GM18868 (cell line): ENCODE measurements at regions not wholly inside any gene's neighbourhood (a gene's known extent, or its start where the extent isn't known, plus 50 kb on each side); places are given as distances from the start of the nearest gene placed in this dataset.
"Not testable (repeated sequence)": the region's sequence is repeated elsewhere in the genome, so short reads cannot be mapped to it uniquely, and the experiment has no call there.

Source experiments
- ATAC-seq: cut with Tn5 transposase; IDR thresholded peaks from one replicate; pipeline ENCODE4 v1.9.1; 2021; ENCODE audit warnings: mild to moderate bottlenecking, moderate library complexity; ENCODE audit not compliant: unreplicated experiment

- no peak for ATAC-seq
These were observed 109.1 kb upstream of the ANK2 start for GRCh38 chr4:112940336-112940735.

GRCh38 chr4:112942077-112942476, 107.4 kb upstream of the ANK2 start:
- ATAC-seq = no peak

GRCh38 chr4:112942997-112943396, 106.5 kb upstream of the ANK2 start:
- no peak for ATAC-seq

- no peak for ATAC-seq
These were observed 105.4 kb upstream of the ANK2 start for GRCh38 chr4:112944006-112944405.

GRCh38 chr4:112946127-112946526, 103.3 kb upstream of the ANK2 start:
- no peak for ATAC-seq

- no peak for ATAC-seq
These were observed 101.8 kb upstream of the ANK2 start for GRCh38 chr4:112947616-112948015.

- ATAC-seq = no peak
These were observed 97.8 kb upstream of the ANK2 start for GRCh38 chr4:112951362-112952312.

- ATAC-seq = no peak
These were observed 97.1 kb upstream of the ANK2 start for GRCh38 chr4:112952313-112952700.

GRCh38 chr4:112953262-112953661, 96.2 kb upstream of the ANK2 start:
- ATAC-seq = no peak

GRCh38 chr4:112954286-112954685, 95.2 kb upstream of the ANK2 start:
- no peak for ATAC-seq

GRCh38 chr4:112956484-112956896, 93.0 kb upstream of the ANK2 start:
- ATAC-seq = no peak

GRCh38 chr4:112957764-112958163, 91.7 kb upstream of the ANK2 start:
- not testable (repeated sequence) for ATAC-seq

GRCh38 chr4:112966701-112967488, 82.6 kb upstream of the ANK2 start:
- ATAC-seq = no peak

- ATAC-seq = no peak
These were observed 80.8 kb upstream of the ANK2 start for GRCh38 chr4:112968451-112969159.

- ATAC-seq = no peak
These were observed 78.5 kb upstream of the ANK2 start for GRCh38 chr4:112970903-112971302.

- no peak for ATAC-seq
These were observed 75.7 kb upstream of the ANK2 start for GRCh38 chr4:112973750-112974251.

GRCh38 chr4:112975567-112976355, 73.7 kb upstream of the ANK2 start:
- ATAC-seq = no peak

GRCh38 chr4:112978691-112979472, 70.6 kb upstream of the ANK2 start:
- no peak for ATAC-seq

GRCh38 chr4:112979881-112980421, 69.5 kb upstream of the ANK2 start:
- ATAC-seq = no peak
